Neural cell (in vitro differentiated cells): ENCODE measurements at regions not wholly inside any gene's neighbourhood (a gene's known extent, or its start where the extent isn't known, plus 50 kb on each side); places are given as distances from the start of the nearest gene placed in this dataset.

Experiments
- MXI1 ChIP-seq: fragments of 450-650 bp; conservative IDR thresholded peaks from 2 replicates; pipeline ENCODE4 v1.6.1; 2014; ENCODE audit warnings: antibody characterized with exemption, mild to moderate bottlenecking; ENCODE audit not compliant: poor library complexity, severe bottlenecking
- POLR2AphosphoS5 ChIP-seq: IDR thresholded peaks from 2 replicates; pipeline ENCODE4 v1.6.1; 2012
- REST ChIP-seq: IDR thresholded peaks from 2 replicates; pipeline ENCODE4 v1.6.1; 2012; ENCODE audit warnings: borderline replicate concordance
- TAF1 ChIP-seq: IDR thresholded peaks from 2 replicates; pipeline ENCODE4 v1.6.1; 2012; ENCODE audit warnings: low read depth
- TF ChIP-seq, protein P1 (sequence below): fragments of 450-650 bp; IDR thresholded peaks from 2 replicates; pipeline ENCODE4 v1.5.1; 2014; ENCODE audit warnings: antibody characterized with exemption, mild to moderate bottlenecking, moderate library complexity; ENCODE audit not compliant: poor library complexity, severe bottlenecking

DNA sequence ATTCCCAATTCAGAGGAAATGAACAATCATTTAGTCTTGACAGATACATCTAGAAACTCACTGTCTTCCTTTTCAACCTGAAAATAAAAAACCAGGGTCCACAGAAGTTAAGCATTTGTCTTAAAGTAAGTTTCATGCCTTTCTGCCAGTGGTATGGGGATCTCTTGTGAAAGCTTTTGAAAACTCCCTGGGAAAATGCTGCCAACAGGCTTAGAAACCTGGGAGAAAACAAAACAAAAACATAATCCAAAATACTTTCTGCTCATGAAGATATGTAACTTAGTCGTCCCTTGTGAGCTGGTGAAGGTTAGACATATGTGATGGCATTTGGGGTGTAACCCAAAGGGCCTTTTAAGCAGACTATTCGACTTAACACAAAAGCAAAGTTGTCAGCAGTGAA lies 66.4 kb upstream of the ZNF438 start:
- TF ChIP-seq, protein P1, sequence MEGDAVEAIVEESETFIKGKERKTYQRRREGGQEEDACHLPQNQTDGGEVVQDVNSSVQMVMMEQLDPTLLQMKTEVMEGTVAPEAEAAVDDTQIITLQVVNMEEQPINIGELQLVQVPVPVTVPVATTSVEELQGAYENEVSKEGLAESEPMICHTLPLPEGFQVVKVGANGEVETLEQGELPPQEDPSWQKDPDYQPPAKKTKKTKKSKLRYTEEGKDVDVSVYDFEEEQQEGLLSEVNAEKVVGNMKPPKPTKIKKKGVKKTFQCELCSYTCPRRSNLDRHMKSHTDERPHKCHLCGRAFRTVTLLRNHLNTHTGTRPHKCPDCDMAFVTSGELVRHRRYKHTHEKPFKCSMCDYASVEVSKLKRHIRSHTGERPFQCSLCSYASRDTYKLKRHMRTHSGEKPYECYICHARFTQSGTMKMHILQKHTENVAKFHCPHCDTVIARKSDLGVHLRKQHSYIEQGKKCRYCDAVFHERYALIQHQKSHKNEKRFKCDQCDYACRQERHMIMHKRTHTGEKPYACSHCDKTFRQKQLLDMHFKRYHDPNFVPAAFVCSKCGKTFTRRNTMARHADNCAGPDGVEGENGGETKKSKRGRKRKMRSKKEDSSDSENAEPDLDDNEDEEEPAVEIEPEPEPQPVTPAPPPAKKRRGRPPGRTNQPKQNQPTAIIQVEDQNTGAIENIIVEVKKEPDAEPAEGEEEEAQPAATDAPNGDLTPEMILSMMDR = no peak
- TF ChIP-seq MXI1 = no peak
- TF ChIP-seq REST = no peak
- no peak for TF ChIP-seq TAF1
- TF ChIP-seq POLR2AphosphoS5 = no peak
